Keratinocyte (primary cell): ENCODE measurements at regions not wholly inside any gene's neighbourhood (a gene's known extent, or its start where the extent isn't known, plus 50 kb on each side); places are given as distances from the start of the nearest gene placed in this dataset.

ENCODE experiments used
- EZH2 ChIP-seq: IDR thresholded peaks from one replicate; pipeline ENCODE4 v1.6.1; 2012; ENCODE audit warnings: inconsistent platforms, mild to moderate bottlenecking, low read length, moderate library complexity
- TF ChIP-seq, protein P1 (sequence below), 3 experiments: IDR thresholded peaks in 1 of 3; conservative IDR thresholded peaks in 1 of 3; optimal IDR thresholded peaks in 1 of 3; 2 replicates in 2 of 3; 3 replicates in 1 of 3; pipeline versions ENCODE3 to v1.5.1; 2011; ENCODE audit warnings: low read length in 3 of 3, mild to moderate bottlenecking in 3 of 3, moderate library complexity in 2 of 3, control low read depth in 1 of 3, inconsistent platforms in 1 of 3; ENCODE audit not compliant: insufficient read depth in 2 of 3; ENCODE audit errors: extremely low read depth in 1 of 3

DNA sequence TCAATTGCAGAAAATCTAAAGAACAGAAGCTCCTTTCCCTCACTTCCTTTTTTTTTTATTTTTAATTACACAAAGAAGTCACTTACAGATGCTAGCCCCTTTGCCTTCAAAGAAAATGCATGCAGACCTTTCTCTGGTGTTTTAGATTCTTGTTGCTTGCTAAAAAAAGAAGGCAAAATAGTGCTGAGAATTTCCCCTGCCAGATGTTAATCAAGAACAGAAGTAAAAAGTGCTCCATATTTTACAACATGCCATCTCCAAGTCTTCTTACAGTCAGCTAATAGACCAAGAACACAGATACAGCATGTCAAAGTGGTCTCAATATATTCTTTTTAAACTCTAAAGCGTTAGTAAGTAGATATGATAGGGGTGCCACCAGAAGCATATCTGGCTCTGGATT lies 142.8 kb upstream of the RGMB start:
- TF ChIP-seq, protein P1, sequence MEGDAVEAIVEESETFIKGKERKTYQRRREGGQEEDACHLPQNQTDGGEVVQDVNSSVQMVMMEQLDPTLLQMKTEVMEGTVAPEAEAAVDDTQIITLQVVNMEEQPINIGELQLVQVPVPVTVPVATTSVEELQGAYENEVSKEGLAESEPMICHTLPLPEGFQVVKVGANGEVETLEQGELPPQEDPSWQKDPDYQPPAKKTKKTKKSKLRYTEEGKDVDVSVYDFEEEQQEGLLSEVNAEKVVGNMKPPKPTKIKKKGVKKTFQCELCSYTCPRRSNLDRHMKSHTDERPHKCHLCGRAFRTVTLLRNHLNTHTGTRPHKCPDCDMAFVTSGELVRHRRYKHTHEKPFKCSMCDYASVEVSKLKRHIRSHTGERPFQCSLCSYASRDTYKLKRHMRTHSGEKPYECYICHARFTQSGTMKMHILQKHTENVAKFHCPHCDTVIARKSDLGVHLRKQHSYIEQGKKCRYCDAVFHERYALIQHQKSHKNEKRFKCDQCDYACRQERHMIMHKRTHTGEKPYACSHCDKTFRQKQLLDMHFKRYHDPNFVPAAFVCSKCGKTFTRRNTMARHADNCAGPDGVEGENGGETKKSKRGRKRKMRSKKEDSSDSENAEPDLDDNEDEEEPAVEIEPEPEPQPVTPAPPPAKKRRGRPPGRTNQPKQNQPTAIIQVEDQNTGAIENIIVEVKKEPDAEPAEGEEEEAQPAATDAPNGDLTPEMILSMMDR (optimal IDR thresholded peaks at IDR 0.05 in 1 of 3, IDR thresholded peaks at IDR 0.05 in 1 of 3, conservative IDR thresholded peaks at IDR 0.05 in 1 of 3; ENCODE audit: extremely low read depth in 1 of 3, insufficient read depth in 2 of 3, low read length in 3 of 3): no peak
- no peak for TF ChIP-seq EZH2
